ENCODE measurements at regions not wholly inside any gene's neighbourhood (a gene's known extent, or its start where the extent isn't known, plus 50 kb on each side); places are given as distances from the start of the nearest gene placed in this dataset.
A peak's percentile ranks its signal among the peaks of the same experiment; 100 is the strongest.

- Histone ChIP-seq H3K27me3 (no peaks in the 10 kb centered on the region), H3K4me3 (no peak overlapping the region), H3K4me1 (peaks cover 0 to 29% (median 0%) of the 10 kb centered on the region in 10 experiments; a peak in 5 of 20 replicates), H3K36me3 (no peaks in the 10 kb centered on the region), H3K9me3 (replicated peaks in 1 of 11) (peaks cover 0 to 5% (median 2%) of the 10 kb centered on the region in 11 experiments; a peak in 15 of 22 replicates), H4K20me1 (no peaks in the 10 kb centered on the region), H3K9ac (no peak overlapping the region), H3K4me2 (no peak overlapping the region), H3K27ac (no peak overlapping the region)
- TF ChIP-seq Cebpa-rat (IDR thresholded peaks at IDR 0.05): no peak
These were observed 79.1 kb upstream of the EPB41L3 start for GRCh38 chr18:5622905-5623304.

- no peaks in the 10 kb centered on the region for H3K27me3 ChIP-seq
- no peak overlapping the region for H3K27ac ChIP-seq
- no peak overlapping the region for H3K9ac ChIP-seq
- H3K36me3 ChIP-seq: no peaks in the 10 kb centered on the region
- no peak overlapping the region for H3K4me3 ChIP-seq
- no peak for TF ChIP-seq Cebpa-rat (IDR thresholded peaks at IDR 0.05)
- H3K4me1 ChIP-seq: peaks cover 0 to 15% (median 0%) of the 10 kb centered on the region in 10 experiments; a peak in 4 of 20 replicates
- H3K4me2 ChIP-seq: no peak overlapping the region
- no peaks in the 10 kb centered on the region for H4K20me1 ChIP-seq
- no peaks in the 10 kb centered on the region for H3K9me3 ChIP-seq (replicated peaks in 1 of 11)
These were observed 76.5 kb upstream of the EPB41L3 start for GRCh38 chr18:5620289-5620688.

DNA sequence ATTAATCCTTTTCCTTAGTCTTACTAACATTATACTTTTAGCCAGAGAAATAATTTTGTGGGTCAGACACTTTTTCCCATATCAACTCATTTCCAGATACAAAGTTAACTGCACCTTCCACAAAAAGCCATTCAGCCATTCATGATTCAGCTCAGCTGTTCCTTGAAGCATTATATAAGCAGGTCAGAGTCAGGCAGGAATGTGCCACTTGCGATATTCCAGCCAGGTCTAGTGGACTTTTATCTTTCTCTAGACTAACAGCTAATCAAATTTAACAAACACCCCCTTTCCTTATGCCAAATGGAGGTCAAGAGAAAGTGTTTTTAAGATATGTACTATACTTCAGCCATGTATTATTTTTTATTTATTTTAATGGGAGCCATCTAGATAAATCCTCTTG, 75.6 kb upstream of the EPB41L3 start:
- no peak overlapping the region for H3K4me2 ChIP-seq
- H3K9ac ChIP-seq: no peak overlapping the region
- no peaks in the 10 kb centered on the region for H3K27me3 ChIP-seq
- TF ChIP-seq Cebpa-rat (IDR thresholded peaks at IDR 0.05): no peak
- H3K9me3 ChIP-seq (replicated peaks in 1 of 11): no peaks in the 10 kb centered on the region
- H4K20me1 ChIP-seq: no peaks in the 10 kb centered on the region
- no peaks in the 10 kb centered on the region for H3K36me3 ChIP-seq
- no peak overlapping the region for H3K4me3 ChIP-seq
- H3K4me1 ChIP-seq: peaks cover 0 to 13% (median 0%) of the 10 kb centered on the region in 10 experiments; a peak in 6 of 20 replicates
- H3K27ac ChIP-seq: no peak overlapping the region

DNA sequence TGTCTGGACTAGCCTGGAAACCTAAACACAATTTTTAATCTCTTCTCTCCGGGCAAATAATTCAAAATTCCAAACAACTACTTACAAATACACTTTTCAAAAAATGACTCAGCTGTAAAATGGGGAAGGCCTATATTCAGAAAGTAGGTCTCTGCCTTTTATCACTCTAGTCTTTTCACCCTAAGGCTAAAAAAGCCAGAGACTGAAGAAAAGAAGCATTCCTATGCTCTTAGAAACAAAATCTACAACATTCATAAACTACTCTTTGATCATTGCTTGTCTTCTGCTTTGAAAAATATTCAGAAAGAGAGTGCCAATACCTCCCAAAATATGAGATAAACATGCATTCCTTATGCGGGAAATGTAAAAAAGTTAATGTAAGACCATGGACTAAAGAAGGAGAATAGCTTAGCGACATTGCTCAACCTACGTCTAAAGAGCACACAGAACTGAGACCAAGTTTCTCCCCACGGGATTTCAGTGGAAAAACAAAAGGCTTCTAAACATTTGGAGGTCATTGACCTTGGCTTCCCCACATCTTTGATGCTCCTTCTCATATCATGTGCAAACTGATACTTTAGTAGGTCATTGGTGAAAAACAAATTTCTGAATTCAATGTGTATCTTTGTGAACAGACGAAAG, 74.4 kb upstream of the EPB41L3 start:
- no peak overlapping the region for H3K4me3 ChIP-seq
- no peak overlapping the region for H3K4me2 ChIP-seq
- no peak for TF ChIP-seq Cebpa-rat (IDR thresholded peaks at IDR 0.05)

DNA sequence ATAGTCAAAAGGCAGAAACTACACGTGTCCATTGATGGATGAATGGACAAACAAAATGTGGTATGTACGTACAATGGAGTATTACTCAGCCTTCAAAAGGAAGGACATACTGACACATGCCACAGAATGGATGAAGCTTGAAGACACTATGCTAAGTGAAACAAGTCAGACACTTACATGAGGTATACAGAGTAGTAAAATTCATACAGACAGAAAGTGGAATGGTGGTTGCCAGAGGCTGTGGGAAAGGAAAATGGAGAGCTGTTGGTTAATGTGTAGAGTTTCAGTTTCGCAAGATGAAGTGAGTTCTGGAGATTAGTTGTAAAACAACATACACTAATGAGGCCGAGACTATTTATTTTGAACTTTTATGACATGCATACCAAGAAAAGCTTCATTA, 67.4 kb upstream of the EPB41L3 start:
- no peaks in the 10 kb centered on the region for H3K36me3 ChIP-seq
- H3K27me3 ChIP-seq: no peaks in the 10 kb centered on the region
- no peaks in the 10 kb centered on the region for H4K20me1 ChIP-seq
- H3K27ac ChIP-seq: no peak overlapping the region
- no peaks in the 10 kb centered on the region for H3K9me3 ChIP-seq (replicated peaks in 1 of 11)
- TF ChIP-seq Cebpa-rat (IDR thresholded peaks at IDR 0.05): no peak
- H3K4me3 ChIP-seq: no peak overlapping the region
- H3K9ac ChIP-seq: no peak overlapping the region
- no peak overlapping the region for H3K4me2 ChIP-seq
- H3K4me1 ChIP-seq: peaks cover 0 to 22% (median 0%) of the 10 kb centered on the region in 10 experiments; a peak in 6 of 20 replicates

More for the DNA sequence above, 74.4 kb upstream of the EPB41L3 start:
- H3K4me1 ChIP-seq: peaks cover 0 to 17% (median 0%) of the 10 kb centered on the region in 10 experiments; a peak in 6 of 20 replicates
- H4K20me1 ChIP-seq: no peaks in the 10 kb centered on the region
- no peaks in the 10 kb centered on the region for H3K27me3 ChIP-seq
- no peaks in the 10 kb centered on the region for H3K9me3 ChIP-seq (replicated peaks in 1 of 11)
- no peak overlapping the region for H3K9ac ChIP-seq
- no peak overlapping the region for H3K27ac ChIP-seq
- no peaks in the 10 kb centered on the region for H3K36me3 ChIP-seq

DNA sequence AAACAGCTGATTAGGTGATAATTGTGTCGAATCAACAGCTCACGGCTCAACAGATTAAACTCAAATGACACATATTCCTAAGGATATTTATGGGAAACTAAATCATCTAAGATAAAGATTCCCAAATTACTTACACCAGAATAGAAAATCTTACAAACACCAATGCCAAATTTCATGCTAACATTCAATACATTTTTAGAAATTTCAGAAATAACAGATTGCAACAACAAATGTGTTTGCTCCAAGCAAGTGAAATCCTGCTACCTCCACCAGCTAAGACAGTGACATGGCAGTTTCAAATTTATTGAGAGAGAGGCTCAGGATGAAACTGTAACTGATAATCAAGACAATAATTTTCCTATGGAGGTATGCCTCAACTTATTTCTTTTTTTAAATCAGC, 65.0 kb upstream of the EPB41L3 start:
- H3K9me3 ChIP-seq (replicated peaks in 1 of 11): no peaks in the 10 kb centered on the region
- no peak overlapping the region for H3K4me3 ChIP-seq
- TF ChIP-seq Cebpa-rat (IDR thresholded peaks at IDR 0.05): no peak
- no peaks in the 10 kb centered on the region for H4K20me1 ChIP-seq
- H3K27me3 ChIP-seq: no peaks in the 10 kb centered on the region
- H3K9ac ChIP-seq: no peak overlapping the region
- no peaks in the 10 kb centered on the region for H3K36me3 ChIP-seq
- H3K4me2 ChIP-seq: peak overlapping the region in 3 of 11 experiments; percentile 6 to 8 (median 6); a peak in 1 of 22 replicates
- H3K4me1 ChIP-seq: peaks cover 0 to 9% (median 0%) of the 10 kb centered on the region in 10 experiments; a peak in 3 of 20 replicates
- H3K27ac ChIP-seq: no peak overlapping the region

DNA sequence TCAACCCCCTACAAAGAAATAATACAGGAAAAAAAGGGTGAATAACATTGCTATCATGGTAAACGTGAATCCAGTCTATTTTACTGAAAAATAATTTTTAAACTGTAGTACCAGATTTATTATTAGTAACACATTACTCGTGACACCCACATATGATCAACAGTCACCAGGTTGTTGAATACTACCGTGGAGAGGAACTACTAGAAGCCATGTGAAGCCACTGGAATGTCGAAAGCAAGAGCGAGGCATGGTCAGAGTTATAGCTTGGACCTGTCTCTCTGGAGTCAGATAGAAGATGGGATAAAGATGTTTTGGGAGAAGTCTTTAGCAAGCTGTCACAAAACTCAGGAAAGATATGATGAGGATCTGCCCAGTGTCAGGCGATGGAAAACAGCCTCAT, 63.2 kb upstream of the EPB41L3 start:
- peaks cover 0 to 24% (median 0%) of the 10 kb centered on the region in 10 experiments; a peak in 4 of 20 replicates for H3K4me1 ChIP-seq
- H4K20me1 ChIP-seq: no peaks in the 10 kb centered on the region
- H3K27me3 ChIP-seq: no peaks in the 10 kb centered on the region
- H3K27ac ChIP-seq: no peak overlapping the region
- no peaks in the 10 kb centered on the region for H3K9me3 ChIP-seq (replicated peaks in 1 of 11)
- no peaks in the 10 kb centered on the region for H3K36me3 ChIP-seq
- H3K4me2 ChIP-seq: no peak overlapping the region
- TF ChIP-seq Cebpa-rat (IDR thresholded peaks at IDR 0.05): no peak
- H3K4me3 ChIP-seq: no peak overlapping the region
- no peak overlapping the region for H3K9ac ChIP-seq

DNA sequence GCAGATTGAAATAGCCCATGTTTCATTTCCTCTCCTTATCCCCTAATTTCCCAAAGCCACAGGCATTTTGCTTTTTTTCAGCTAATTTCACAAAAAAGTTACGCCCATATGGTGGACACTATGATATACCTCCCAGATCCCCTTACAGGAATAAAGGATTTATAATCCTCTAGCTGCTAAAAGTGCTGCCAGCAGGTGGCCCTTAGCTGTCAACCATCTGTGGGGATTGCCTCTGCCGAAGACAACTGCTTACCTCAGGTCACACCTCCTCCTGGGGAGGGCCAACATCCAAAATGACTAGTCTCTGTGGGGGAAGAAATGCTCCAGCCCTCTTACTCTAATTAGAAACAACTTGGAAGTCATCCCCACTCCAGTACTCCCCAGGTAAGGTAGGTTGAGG, 61.0 kb upstream of the EPB41L3 start:
- H3K36me3 ChIP-seq: no peaks in the 10 kb centered on the region
- no peaks in the 10 kb centered on the region for H4K20me1 ChIP-seq
- TF ChIP-seq Cebpa-rat (IDR thresholded peaks at IDR 0.05): no peak
- no peaks in the 10 kb centered on the region for H3K27me3 ChIP-seq
- no peak overlapping the region for H3K27ac ChIP-seq
- no peaks in the 10 kb centered on the region for H3K9me3 ChIP-seq (replicated peaks in 1 of 11)
- H3K4me3 ChIP-seq: no peak overlapping the region
- H3K4me1 ChIP-seq: peaks cover 0 to 44% (median 0%) of the 10 kb centered on the region in 10 experiments; a peak in 5 of 20 replicates
- no peak overlapping the region for H3K9ac ChIP-seq
- H3K4me2 ChIP-seq: no peak overlapping the region

DNA sequence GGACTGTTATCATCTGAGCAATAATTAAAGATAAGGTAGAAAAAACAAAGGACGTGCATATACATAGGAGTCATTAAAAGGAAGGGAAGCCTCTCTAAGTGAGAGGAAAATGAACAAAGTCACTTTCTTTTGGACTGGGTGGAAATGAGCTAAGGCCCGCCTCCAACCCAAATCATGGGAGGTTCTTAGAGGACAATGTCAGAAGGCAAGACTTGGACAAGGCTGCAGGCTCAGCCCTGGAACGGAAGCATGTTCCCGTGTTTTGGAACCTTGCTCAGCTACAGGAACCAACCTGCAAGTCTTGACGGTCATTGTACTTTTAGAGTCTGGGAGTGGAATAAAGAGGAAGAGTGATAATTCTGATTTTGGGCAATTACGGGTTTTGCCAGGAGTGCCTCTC, 59.4 kb upstream of the EPB41L3 start:
- no peak overlapping the region for H3K4me3 ChIP-seq
- peaks cover 0 to 45% (median 0%) of the 10 kb centered on the region in 10 experiments; a peak in 5 of 20 replicates for H3K4me1 ChIP-seq
- no peaks in the 10 kb centered on the region for H3K27me3 ChIP-seq
- H3K4me2 ChIP-seq: peak overlapping the region in 2 of 11 experiments; percentile 59 to 68; a peak in 3 of 22 replicates
- H3K27ac ChIP-seq: no peak overlapping the region
- H3K36me3 ChIP-seq: no peaks in the 10 kb centered on the region
- no peaks in the 10 kb centered on the region for H4K20me1 ChIP-seq
- TF ChIP-seq Cebpa-rat (IDR thresholded peaks at IDR 0.05): no peak
- no peaks in the 10 kb centered on the region for H3K9me3 ChIP-seq (replicated peaks in 1 of 11)
- no peak overlapping the region for H3K9ac ChIP-seq

GRCh38 chr18:5601188-5601624, 57.4 kb upstream of the EPB41L3 start:
- Histone ChIP-seq H3K27me3 (no peaks in the 10 kb centered on the region), H3K9me3 (replicated peaks in 1 of 11) (no peaks in the 10 kb centered on the region), H3K9ac (no peak overlapping the region), H3K27ac (no peak overlapping the region; a peak in 1 of 22 replicates), H3K36me3 (no peaks in the 10 kb centered on the region), H3K4me1 (peaks cover 0 to 59% (median 0%) of the 10 kb centered on the region in 10 experiments; a peak in 5 of 20 replicates), H4K20me1 (no peaks in the 10 kb centered on the region), H3K4me3 (no peak overlapping the region), H3K4me2 (peak overlapping the region in 2 of 11 experiments; percentile 58 to 73; a peak in 4 of 22 replicates)
- no peak for TF ChIP-seq Cebpa-rat (IDR thresholded peaks at IDR 0.05)
